Right atrium auricular region (tissue), 2 donors: ENCODE measurements at regions not wholly inside any gene's neighbourhood (a gene's known extent, or its start where the extent isn't known, plus 50 kb on each side); places are given as distances from the start of the nearest gene placed in this dataset.

Experiments used
- DNase-seq: peaks from one replicate; pipeline ENCODE4 v3.0.0-alpha.2; 2019; ENCODE audit warnings: low spot score
- H3K27ac ChIP-seq, 2 donors: fragments of 200-600 bp; sonication (generic); 1 replicate in 1 of 2; 2 replicates in 1 of 2; pipeline ENCODE4 v1.5.1; 2016 to 2019
- H3K27me3 ChIP-seq, 2 donors: fragments of 200-600 bp; sonication (generic); one replicate each; pipeline versions ENCODE4 v1.5.1 to v1.6.0; 2017 to 2019
- H3K36me3 ChIP-seq: fragments of 200-600 bp; sonication (generic); one replicate; pipeline ENCODE4 v1.5.1; 2016
- H3K4me1 ChIP-seq, 2 donors: fragments of 200-600 bp; sonication (generic); one replicate each; pipeline versions ENCODE4 v1.5.1 to v1.6.0; 2017 to 2019
- H3K4me3 ChIP-seq, 2 donors: fragments of 200-600 bp; sonication (generic); 1 replicate in 1 of 2; 2 replicates in 1 of 2; pipeline ENCODE4 v1.5.1; 2017 to 2019; ENCODE audit warnings: mild to moderate bottlenecking in 1 of 2, moderate library complexity in 1 of 2
- H3K9me3 ChIP-seq, 2 donors: fragments of 200-600 bp; sonication (generic); one replicate each; pipeline ENCODE4 v1.5.1; 2019
- CTCF ChIP-seq, 2 donors: fragments of 200-600 bp; sonication (generic); IDR thresholded peaks; one replicate each; pipeline ENCODE4 v1.5.1; 2019; ENCODE audit warnings: antibody characterized with exemption in 2 of 2

- DNase-seq: no peak
- Histone ChIP-seq H3K4me3 (no peak overlapping the region), H3K27me3 (no peaks in the 10 kb centered on the region), H3K4me1 (no peaks in the 10 kb centered on the region), H3K27ac (no peak overlapping the region), H3K9me3 (no peaks in the 10 kb centered on the region), H3K36me3 (no peaks in the 10 kb centered on the region)
- no peak for TF ChIP-seq CTCF (IDR thresholded peaks at IDR 0.05)
These were observed 264.7 kb upstream of the NFE2L3 start for GRCh38 chr7:25887266-25887665.

- Histone ChIP-seq H3K27me3 (no peaks in the 10 kb centered on the region), H3K4me1 (no peaks in the 10 kb centered on the region), H3K9me3 (no peaks in the 10 kb centered on the region), H3K4me3 (no peak overlapping the region), H3K27ac (no peak overlapping the region), H3K36me3 (no peaks in the 10 kb centered on the region)
- DNase-seq: no peak
- TF ChIP-seq CTCF (IDR thresholded peaks at IDR 0.05): no peak
These were observed 264.0 kb upstream of the NFE2L3 start for GRCh38 chr7:25887795-25888559.

- H3K4me1 ChIP-seq: peaks cover 0 to 2% of the 10 kb centered on the region in 2 donors
- DNase-seq: no peak
- H3K27me3 ChIP-seq: no peaks in the 10 kb centered on the region
These were observed 262.2 kb upstream of the NFE2L3 start for GRCh38 chr7:25889765-25890164.

GRCh38 chr7:25891591-25891990, 260.4 kb upstream of the NFE2L3 start:
- no peak for TF ChIP-seq CTCF (IDR thresholded peaks at IDR 0.05)
- H3K4me1 ChIP-seq: peaks cover 0 to 10% of the 10 kb centered on the region in 2 donors
- H3K27me3 ChIP-seq: no peaks in the 10 kb centered on the region
- no peak overlapping the region for H3K27ac ChIP-seq
- DNase-seq: no peak
- H3K36me3 ChIP-seq: no peaks in the 10 kb centered on the region
- no peak overlapping the region for H3K4me3 ChIP-seq
- no peaks in the 10 kb centered on the region for H3K9me3 ChIP-seq

More at GRCh38 chr7:25889765-25890164, 262.2 kb upstream of the NFE2L3 start:
- Histone ChIP-seq H3K36me3 (no peaks in the 10 kb centered on the region), H3K9me3 (no peaks in the 10 kb centered on the region), H3K27ac (no peak overlapping the region), H3K4me3 (no peak overlapping the region)
- no peak for TF ChIP-seq CTCF (IDR thresholded peaks at IDR 0.05)

- Histone ChIP-seq H3K27ac (no peak overlapping the region), H3K36me3 (no peaks in the 10 kb centered on the region), H3K4me3 (peak overlapping the region in 1 of 2 donors; percentile 42), H3K4me1 (peaks cover 0 to 10% of the 10 kb centered on the region in 2 donors), H3K27me3 (no peaks in the 10 kb centered on the region), H3K9me3 (no peaks in the 10 kb centered on the region)
- DNase-seq: no peak
- no peak for TF ChIP-seq CTCF (IDR thresholded peaks at IDR 0.05)
These were observed 258.6 kb upstream of the NFE2L3 start for GRCh38 chr7:25893436-25893835.
